GM18868 (cell line): ENCODE measurements at regions not wholly inside any gene's neighbourhood (a gene's known extent, or its start where the extent isn't known, plus 50 kb on each side); places are given as distances from the start of the nearest gene placed in this dataset.

Experiments
- ATAC-seq: cut with Tn5 transposase; IDR thresholded peaks from one replicate; pipeline ENCODE4 v1.9.1; 2021; ENCODE audit warnings: mild to moderate bottlenecking, moderate library complexity; ENCODE audit not compliant: unreplicated experiment

DNA sequence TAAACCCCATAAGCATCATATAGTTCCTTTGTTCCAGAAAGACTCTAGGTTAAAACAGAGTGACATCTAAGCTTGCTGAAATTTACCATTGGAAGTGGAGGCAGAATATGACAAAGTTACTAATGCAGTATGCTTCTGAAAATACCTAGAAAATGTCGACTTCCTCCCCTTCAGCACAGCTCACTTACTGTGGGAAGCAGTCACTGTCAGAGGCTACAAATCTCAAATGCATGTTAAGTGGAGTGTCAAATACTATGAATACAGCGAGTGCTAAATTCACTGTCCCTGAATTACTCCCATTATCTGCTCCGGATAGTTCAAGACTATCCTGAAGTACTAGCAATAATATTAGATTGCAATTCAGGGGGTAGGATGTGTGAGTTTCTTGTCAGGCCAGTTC, 1454.6 kb downstream of the AACS start:
- no peak for ATAC-seq

DNA sequence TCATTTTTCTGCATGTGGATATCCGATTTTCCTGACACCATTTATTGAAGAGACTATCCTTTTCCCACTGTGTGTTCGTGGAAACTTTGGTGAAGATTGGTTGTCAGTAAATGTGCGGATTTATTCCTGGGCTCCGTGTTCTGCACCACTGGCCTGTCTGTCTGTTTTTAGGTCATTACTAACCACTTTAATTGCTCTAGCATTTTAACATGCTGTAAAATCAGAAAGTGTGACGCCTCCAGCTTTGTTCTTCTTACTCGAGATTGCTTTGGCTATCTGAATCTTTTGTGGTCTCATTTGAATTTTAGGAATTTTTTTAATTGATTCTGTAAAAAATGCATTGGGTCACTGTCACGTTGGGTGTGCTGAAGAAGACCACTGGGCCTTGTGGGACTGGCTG, 1458.7 kb downstream of the AACS start:
- no peak for ATAC-seq

GRCh38 chr12:126534495-126534894, 1469.3 kb downstream of the AACS start:
- ATAC-seq, result no peak

DNA sequence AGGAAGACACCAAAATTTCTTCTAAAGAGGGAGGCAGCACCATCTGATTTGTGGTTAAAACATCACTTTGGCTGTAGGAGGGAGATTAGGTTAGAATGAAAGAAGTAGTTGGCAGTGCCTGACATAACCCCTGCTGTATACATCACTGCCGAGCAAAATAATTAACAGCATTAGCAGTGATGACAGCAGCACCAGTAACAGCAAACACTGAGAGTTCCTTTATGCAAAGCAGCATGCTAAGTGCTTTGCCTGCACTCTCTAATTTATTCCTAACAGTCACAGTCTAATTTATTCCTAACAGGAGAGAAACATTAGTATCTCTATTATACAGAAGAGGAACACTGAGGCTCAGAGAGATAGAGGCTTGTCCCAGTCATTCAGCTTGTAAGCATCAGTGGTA, 1469.7 kb downstream of the AACS start:
- no peak for ATAC-seq

GRCh38 chr12:126535971-126536370, 1470.7 kb downstream of the AACS start:
- no peak for ATAC-seq

DNA sequence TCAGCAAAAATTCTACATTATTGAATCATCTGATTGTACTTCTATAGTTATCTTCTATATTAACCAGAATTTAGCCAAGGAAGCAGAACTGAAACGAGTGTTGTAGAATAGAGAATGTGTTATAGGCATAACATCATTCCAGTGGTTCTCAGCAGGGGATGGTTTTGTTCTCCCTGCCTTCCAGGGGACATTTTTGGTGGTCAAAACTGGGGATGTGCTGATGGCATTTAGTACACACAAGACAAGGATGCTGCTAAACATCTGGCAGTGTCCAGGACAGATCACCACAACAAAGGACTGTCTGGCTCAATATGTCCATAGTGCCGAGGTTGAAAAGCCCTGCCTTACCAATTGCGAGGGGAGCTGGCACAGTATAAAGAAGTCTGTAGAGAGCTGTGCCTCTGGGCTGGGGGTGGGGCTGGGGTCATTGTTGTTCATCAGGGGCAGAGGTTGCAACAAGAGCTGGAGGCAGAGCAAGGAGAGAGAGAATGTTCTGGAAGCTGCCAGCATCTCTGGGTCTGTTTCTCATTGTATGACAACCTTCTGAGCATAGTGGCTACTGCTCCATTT, 1472.8 kb downstream of the AACS start:
- no peak for ATAC-seq

- ATAC-seq, result no peak
Measured at GRCh38 chr12:126538888-126539287, 1473.7 kb downstream of the AACS start.

DNA sequence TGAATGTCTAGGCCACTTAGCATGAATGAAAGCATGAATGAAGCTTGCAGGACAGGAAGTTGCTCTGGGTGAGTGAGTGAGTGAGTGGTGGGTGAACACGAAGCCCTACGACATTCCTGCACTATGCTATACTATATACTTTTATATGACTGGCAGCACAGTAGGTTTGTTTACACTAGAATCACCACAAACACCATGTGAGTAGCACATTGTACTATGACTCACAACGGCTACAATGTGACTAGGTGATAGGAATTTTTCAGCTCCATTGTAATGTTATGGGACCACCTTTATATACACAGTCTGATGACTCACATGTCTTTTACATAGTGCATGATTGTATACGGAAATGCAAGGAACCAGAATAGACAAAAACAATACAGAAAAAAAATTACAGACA, 1480.2 kb downstream of the AACS start:
- no peak for ATAC-seq

DNA sequence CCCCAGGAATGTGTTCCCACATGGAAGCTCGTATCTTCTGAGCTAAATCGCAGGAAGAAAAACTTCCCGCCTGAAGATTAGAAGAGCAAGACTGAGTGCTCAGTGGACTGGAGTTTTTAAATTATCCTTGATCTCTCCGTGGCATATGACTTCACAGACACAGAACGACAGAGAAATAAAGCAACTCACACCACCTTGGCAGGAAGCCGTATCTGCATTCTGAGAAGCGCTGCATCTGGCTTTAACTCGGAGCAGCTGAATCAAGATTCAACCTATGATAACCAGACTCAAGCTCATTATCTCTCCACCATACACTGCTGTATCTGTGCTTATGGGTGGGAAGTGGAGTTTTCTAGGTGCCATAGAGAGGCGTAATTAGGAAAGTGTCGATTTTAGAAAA, 1482.7 kb downstream of the AACS start:
- ATAC-seq, result no peak

GRCh38 chr12:126551869-126552268, 1486.6 kb downstream of the AACS start:
- no peak for ATAC-seq

DNA sequence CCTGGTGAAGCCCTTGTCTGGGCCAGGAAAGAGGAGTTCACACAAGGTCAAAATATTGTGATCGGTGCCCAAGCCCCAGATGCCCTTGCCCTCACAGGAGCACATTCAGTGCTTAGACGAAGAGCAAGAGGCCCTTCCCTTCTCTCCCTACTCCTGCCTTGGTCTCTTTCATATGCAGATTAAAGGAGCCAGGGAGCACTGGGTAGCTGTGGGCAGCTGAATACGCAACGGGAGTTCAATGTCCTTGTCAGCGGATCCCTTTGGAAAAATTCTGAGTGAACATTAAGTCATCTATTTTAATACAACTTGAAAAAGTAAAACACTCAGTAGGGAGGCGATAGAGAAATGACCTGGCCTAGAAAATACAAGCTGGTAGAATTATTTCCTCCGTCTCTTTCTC, 1489.4 kb downstream of the AACS start:
- no peak for ATAC-seq

DNA sequence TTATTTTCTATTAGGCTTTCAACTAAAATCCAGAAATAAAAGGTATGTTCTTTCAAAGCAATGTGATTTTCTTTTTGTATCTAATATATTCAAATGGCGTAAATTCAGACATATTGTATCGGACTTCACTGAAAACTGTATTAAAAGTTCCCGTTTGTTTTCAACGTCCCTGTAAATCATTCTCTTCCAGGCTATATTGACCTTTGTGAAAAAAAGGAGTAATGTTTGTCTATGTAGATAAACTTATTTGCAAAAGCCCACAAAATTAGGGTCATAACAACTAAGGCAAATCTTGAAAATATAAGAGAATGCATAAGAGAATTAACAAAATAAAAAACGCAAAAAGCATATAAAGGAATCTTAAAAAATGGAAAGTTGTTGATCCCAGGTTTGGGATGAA, 1492.4 kb downstream of the AACS start:
- no peak for ATAC-seq

- ATAC-seq, result no peak
Measured at GRCh38 chr12:126558219-126558618, 1493.0 kb downstream of the AACS start.

GRCh38 chr12:126558810-126559209, 1493.6 kb downstream of the AACS start:
- ATAC-seq, result no peak

DNA sequence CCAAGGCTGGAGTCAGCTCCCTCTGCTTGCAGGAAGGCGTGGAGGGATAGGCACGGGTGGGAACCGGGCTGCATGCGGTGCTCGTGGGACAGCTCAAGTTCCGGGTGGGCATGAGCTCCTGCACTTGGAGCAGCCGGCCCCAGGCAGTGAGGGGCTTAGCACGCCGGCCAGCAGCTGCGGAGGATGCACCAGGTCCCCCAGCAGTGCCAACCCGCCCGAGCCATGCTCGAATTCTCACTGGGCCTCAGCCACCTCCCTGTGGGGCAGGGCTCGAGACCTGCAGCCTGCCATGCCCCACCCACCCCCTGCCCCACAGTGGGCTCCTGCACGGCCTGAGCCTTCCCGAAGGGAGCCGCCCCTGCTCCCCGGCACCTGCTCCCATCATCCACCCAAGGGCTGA, 1501.8 kb downstream of the AACS start:
- ATAC-seq, result no peak

DNA sequence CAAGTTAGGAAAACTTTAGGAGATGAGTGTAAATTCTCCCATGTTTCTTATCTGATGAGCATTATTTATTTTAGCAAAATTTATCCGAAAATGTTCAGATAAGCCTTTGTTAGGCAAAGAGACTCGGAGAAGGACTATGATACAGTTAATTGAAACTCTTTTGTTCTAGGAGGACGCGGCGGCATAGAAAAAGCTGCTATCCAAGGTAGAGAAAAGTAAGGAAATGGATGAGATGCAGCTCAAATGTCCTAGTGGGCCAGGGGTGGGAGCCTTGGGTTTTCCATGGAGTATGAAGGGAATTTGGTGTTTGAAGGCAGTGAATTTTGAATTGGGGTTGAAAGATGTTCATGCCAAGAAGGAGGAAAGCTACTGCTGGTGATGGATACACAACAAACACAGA, 1504.5 kb downstream of the AACS start:
- no peak for ATAC-seq

- ATAC-seq, result no peak
Measured at GRCh38 chr12:126570566-126570965, 1505.3 kb downstream of the AACS start.

DNA sequence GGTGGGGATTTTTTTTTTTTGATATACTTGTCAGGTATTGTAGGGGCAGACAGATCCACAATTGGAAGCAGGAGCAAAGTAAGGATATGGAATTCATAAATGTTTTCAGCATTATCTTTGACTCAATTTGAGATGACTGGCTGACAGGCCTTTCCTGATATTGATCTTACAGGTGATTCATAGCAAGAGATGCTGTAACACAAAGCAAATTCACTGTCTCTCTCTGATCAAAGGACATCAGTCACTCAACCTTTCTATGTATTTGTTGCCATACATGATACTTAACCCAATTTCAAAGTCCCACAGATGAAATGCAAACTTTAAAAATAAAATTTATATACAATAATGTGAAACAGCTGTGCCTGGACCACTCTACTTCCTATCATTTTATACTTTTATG, 1506.9 kb downstream of the AACS start:
- ATAC-seq, result no peak

DNA sequence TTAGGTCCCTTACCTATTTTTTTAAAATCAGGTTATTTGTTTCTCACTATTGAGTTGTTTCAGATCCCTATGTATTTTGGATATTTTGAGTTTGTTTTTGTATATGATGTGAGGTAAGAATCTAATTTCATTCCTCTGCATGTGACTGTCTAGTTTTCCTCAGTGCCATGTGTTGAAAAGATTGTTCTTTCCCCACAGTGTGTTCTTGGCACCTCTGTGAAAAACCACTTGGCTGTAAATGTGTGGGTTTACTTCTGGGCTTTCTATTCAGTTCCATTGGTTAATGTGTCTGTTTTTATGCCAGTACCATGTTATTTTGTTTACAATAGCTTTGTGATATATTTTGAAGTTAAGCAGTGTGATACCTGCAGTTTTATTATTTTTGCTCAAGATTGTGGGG, 1516.4 kb downstream of the AACS start:
- ATAC-seq, result no peak

DNA sequence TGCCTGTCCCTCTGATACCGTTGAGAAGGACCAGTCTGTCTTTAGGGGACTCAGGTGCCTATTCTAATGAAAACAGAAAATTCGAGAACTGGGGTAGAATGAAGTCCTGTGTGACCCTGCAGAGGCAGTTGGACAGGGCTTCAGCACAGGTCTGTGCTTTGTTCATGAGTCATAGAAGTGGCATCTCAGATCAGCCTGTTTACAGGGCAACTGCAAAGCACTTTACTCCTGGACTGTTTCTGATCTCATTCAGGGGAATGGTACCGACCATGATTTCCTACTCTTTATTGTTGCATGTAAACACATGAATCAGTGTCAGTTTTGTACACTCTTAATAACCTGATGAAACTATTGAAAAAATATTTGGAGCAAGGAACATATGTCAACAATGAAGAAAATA, 1517.0 kb downstream of the AACS start:
- no peak for ATAC-seq

- no peak for ATAC-seq
Measured at GRCh38 chr12:126588586-126589249, 1523.5 kb downstream of the AACS start.

DNA sequence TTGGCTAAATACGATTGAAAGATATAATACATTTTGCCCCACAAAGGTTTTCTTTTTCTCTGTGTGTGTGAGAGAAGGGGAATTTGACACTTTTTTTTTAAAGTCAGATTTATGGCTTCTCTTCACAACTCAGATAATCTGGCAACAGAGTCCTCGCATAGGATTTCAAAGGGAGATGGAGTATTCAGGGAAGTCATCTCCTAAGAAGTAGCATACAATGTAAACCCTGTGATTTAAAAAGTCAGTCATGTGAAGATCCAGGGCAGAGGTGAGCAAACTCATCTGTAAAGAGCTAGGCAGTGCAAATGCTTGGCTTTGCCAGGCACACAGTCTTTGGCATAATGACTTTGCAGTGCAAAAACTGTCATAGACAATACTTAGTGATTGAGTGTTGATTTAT, 1526.3 kb downstream of the AACS start:
- no peak for ATAC-seq
